ENCODE measurements at regions not wholly inside any gene's neighbourhood (a gene's known extent, or its start where the extent isn't known, plus 50 kb on each side); places are given as distances from the start of the nearest gene placed in this dataset.

DNA sequence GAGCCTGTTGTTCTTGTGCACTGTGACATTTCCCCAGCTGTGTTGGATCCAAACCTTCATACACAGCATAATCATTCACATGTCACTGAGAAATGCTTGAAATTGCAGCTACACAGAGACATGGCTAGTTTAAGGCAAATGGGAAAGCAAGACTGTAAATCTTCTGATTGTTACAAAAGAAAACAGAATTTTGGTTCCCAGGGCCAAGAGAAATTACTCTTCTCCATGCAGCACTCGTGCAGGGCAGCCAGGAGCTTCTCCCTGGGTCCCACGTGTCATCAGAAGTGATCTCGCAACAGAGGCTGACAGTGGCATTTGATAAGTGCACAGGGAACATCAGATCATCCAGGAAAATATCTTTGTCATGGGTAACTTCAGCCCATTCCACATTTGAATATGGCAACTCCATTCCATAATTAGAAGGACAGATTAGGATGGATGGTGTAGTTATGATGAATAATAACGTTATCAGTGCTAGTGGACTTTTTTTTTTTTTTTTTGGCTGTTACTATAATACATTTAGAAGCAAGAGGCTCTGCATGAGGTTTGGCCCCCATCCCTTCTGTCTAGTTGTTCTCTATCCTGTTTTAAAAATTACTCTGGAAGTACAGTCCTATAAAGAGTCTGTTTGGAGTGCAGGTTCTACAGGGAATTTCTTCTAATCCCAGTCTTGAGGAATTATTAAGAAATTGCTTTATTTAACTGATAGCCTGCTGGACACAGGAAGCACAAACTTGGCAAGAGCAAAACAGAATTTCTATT, 571.0 kb upstream of the NOX3 start:
- no peak for DNase-seq (ENCODE audit: low read depth in 4 of 4, low spot score in 1 of 4)

DNA sequence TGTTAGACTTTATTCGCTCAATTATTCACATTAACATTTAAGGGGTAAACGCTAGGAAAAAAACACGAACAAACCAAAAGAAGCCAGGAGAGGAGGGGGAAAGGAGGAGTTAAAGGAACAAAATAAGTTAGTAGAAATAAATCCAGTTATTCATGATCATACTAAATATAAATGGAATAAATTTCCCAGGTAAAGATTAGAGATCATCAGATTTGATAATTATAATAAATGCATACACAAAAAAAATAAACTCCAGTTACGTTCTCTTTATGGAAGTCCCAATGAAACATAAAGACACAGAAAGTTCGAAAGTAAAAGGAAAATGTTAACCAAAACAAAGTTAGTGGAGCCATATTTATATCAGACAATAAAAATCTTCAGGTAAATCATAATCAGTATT, 568.7 kb upstream of the NOX3 start:
- no peak for DNase-seq (ENCODE audit: low read depth in 4 of 4, low spot score in 1 of 4)

DNA sequence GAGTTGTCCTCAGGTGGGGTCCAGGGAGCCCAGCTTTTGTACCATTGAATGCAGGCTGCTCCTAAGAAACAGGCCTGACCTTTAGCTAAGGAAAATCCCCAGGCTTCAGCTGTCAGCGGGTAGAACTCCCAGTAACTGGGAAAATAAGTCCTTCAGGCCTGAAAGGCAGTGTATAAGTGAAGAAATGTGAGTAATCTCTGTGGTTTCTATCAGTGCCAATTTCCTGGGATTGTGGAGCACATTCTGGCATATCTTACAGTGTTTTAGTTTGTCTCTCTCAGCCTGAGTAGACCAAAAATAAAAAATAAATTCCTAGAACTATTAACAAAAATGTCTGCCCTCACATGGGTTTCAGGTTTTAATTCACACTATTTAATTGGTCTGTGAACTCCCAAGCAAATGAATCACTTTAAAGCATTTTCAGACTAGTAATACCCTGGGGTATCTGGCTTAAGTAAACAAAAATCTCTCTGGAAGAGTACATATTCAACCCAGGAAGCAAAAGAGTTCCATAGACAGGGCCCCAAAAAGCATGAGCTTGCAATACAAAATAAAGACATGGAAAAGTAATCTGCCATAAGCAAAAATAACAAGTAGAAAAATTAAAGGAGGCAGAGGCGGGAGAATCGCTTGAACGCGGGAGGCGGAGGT, 566.2 kb upstream of the NOX3 start:
- no peak for DNase-seq (ENCODE audit: low read depth in 4 of 4, low spot score in 1 of 4)

DNA sequence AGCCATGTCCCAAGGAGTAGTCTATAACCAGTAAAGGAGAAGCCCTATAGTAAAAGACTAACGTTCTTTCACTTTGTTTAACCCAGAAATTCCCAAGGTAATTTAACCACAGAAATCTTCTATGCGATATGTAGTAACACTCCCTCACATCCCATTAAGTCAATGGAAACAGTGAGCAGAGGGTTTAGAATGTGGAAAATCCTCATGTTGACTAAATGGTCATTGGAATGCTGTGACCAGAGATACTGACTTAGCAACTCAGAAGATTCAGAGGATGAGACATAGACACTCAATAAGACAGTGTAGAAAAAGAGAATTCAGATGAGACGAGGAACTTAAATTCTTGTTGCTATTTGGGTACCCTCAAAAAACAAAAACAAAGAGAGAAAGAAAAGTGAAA, 562.2 kb upstream of the NOX3 start:
- no peak for DNase-seq (ENCODE audit: low read depth in 4 of 4, low spot score in 1 of 4)

DNA sequence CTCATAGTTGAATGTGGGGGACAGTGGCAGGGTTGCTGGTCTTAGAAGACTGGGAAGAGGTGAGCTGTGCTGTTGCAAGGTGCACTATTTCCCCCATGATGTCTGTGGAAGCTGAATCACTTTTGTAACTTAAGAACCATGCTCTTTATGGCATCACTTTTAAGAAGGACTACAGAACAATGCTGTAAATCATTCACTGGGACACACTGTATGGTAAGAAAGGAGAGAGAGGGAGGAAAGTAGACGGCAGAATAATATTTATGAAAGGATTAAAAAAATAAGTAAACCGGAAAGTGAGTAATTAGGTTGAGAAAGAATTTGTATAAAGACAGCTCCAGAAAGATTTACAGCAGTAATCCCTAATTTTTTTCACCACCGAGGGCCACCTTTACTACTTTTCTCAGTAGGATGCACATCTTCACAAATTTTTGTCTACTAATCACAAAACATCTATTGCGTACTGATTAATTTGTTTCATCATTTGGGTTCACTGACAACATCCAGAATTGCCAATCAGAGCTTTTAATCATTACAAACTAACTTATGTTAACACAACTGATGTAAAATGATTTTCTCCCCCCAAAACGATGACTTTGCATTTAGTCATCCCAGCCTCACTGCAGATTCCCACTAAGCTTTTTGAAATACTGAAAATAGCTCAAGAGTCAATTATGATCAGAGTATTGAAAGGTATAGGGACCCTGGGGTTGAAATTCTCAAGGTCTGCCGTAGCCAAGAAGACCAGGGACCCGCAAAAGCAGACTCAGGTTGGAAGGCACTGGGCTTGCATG, 560.7 kb upstream of the NOX3 start:
- DNase-seq (ENCODE audit: low read depth in 4 of 4, low spot score in 1 of 4): no peak

DNA sequence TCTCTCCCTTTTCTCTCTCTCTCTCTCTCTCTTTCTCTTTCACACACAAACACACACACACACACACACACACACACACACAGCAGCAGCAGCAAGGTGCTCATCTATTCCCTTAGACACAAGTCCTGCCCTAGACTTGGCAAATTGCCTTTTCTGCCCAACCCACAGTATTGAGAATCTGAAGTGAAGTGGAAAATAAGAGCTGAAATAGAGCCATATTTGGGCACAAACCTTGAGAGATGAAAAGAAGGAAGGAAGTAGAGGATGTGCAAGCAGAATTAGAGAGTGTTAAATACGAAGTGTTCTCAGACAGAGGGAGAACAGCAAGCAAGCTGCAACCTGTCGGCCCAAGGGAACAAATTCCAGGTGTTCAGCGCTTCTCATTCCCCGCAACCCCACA, 557.5 kb upstream of the NOX3 start:
- DNase-seq (ENCODE audit: low read depth in 4 of 4, low spot score in 1 of 4): no peak

DNA sequence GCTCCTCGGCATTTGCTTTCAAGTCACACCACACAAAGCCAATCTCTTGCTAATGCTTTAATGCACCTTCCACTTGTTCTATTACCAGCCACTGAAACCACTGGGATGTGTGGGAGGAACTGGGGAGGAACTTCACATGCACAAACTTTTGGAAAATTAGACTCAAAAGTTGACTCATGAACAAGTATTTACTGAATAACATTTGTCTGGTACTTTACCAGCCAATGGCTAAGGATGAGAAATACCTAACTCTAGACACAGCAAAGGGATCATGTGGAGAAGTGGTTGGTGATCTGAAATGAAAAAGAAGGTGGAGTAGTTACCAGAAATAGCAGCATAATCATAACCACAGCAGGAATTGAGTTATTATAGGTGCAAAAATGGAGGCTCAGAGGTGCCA, 554.0 kb upstream of the NOX3 start:
- DNase-seq (ENCODE audit: low read depth in 4 of 4, low spot score in 1 of 4): no peak

DNA sequence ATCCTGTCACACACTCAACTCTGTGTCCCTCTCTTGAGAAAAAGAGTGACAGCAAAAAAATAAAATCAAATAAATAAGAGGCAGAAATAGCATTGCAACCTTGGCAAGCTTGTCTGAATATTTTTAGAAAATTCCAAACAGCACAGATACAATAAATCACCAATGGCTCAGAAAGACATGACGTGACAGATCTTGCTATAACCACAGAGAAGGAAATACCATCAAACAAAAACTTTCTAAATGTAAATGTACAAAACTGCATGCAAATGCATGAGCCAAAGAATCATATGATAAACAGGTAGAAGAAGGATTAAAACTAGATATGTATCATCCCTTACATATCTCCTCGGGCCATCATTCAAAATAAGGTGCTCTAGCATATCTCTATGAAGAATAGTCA, 549.2 kb upstream of the NOX3 start:
- no peak for DNase-seq (ENCODE audit: low read depth in 4 of 4, low spot score in 1 of 4)

DNA sequence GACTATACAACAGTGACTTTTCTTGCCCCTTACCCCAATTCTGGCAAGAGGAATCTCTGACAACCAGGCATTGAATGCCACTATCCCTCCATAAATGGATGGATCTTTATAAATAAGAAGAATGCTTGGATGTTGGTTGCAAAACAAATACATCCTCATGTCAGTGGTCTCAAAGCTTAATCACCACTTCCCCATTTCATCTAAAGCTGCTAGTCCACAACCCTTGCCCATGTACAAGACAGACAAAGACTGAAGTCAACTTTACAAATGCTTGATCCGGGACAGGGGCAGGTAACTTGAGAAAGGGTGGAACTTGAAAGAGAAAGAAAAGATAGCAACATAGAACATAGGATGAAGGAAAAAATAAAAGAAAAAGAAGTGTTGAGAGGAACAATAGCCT, 540.5 kb upstream of the NOX3 start:
- DNase-seq (ENCODE audit: low read depth in 4 of 4, low spot score in 1 of 4): no peak

DNA sequence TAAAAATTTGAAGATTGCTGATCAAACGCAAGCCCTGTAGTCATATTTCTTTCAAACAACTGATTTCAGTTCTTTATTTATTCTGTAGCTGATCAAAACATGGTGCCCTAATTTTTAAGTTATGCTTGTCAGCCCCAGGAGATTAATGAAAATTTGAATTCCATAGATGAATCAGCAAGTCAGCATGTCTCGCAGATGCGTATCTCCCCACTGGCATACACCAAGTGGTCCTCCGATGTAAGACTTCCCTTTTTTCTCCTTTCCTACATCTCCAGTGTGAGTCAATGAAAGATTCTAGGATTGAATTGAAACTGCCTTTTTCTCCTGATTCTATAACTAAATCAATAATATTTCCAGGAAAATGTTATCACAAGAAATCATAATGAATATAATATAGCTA, 539.6 kb upstream of the NOX3 start:
- DNase-seq (ENCODE audit: low read depth in 4 of 4, low spot score in 1 of 4): no peak

DNA sequence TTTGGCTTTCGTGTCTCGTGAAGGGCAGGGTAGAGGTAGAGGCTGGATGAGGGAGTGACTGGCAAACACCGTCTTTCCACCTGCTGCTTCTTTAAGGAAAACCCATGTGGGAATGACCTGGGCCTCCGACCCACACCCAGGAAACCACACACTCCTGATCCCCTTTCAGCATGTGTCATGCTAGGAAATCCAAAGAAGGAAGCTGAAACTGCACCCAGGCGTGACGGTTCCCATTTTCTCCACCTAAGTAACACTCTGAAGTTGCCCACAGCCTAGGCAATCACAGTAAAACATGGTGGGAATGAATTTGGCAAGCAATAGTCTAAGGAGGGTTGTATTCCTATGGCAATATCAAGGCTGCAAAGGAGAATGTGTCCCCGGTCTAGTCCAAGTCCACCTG, 538.4 kb upstream of the NOX3 start:
- no peak for DNase-seq (ENCODE audit: low read depth in 4 of 4, low spot score in 1 of 4)

DNA sequence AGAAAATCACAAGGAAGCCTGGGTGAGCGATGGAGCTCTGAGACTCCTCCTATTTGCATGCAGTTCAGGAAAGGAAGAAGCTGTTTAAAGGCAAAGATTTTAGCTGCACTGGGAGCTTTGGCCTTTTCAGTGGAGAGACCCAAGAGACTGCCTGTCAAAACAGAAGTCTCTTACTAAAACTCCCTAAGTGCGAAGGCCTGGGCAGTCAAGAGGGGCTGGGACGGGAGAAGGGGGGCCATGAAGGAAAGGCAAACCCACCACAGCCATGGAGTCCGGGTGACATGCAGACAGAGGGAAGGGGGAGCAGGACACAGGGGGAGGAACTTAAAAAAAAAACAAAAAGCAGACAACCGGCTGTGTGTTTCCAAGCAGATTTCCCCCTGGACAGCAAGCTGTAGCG, 537.6 kb upstream of the NOX3 start:
- DNase-seq (ENCODE audit: low read depth in 4 of 4, low spot score in 1 of 4): no peak

DNA sequence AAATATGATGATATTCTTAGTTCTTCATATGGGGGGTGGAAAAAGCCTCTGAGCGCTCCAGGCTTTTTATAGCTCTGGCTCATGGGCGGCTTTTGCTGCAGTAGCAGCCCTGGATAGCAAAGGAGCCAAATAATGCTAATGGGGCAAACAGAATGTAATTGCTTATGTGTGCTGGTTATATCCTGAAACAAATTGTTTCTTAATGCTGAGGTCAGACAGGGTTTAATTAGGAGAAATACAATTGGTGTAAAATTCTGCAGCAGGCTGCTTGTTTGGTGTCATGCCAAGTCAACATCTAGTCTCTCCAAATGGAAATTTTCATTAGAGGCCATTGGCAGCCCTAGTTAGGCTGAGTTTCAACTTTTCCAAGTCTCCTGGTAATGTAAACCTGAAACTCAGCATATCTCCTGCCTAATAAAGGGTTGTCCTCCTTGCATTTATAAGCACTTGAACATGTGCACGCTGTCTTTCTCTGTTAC, 530.1 kb upstream of the NOX3 start:
- no peak for DNase-seq (ENCODE audit: low read depth in 4 of 4, low spot score in 1 of 4)

DNA sequence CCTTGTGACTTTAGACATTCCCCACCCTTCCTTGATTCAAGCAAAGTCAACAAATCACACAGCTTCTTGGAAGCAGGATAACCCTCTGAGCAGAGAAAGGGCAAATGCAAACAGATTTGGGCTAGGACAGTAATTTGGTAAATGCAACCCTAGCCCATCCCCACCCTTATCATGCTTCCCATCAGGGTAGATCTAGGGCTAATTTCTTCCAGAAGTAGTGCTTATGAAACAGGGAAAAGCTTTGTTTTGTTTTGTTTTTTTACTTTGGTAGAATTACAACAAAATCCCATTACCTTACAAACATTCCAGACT, 525.1 kb upstream of the NOX3 start:
- no peak for DNase-seq (ENCODE audit: low read depth in 4 of 4, low spot score in 1 of 4)

DNA sequence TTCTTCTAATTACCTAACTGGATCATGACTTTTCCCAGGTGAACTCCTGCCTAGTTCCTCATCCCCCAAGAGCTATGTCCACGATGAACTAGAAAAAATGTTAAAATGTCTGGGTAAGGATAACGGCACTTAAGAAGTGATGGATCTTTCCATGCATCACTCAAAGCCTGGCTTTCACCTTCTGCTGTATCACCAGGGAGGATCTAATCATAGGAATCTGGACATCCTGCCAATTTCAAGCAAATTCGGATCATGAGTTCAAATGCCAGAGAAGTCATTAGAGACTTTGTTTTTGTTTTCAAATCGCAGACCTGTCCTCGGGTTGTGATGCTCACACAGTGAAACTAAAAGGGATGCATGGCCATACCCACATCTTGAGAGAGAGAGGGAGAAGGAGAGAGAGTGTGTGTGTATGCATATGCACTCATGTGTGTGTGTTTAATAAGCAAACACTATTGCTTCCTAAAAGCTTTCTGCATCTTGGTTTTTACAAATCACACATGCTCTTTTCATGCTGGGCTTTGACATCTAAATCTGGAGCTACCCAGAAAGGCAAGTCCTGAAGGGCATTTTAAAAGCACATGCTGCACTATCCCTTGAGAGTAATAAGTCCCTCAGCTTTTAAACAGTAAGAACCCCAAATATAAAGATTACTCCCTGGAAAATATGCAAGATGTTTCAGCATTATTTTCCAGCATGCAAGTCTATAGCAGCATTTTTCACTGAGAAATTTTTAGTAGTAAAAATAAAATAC, 524.6 kb upstream of the NOX3 start:
- DNase-seq (ENCODE audit: low read depth in 4 of 4, low spot score in 1 of 4): no peak

DNA sequence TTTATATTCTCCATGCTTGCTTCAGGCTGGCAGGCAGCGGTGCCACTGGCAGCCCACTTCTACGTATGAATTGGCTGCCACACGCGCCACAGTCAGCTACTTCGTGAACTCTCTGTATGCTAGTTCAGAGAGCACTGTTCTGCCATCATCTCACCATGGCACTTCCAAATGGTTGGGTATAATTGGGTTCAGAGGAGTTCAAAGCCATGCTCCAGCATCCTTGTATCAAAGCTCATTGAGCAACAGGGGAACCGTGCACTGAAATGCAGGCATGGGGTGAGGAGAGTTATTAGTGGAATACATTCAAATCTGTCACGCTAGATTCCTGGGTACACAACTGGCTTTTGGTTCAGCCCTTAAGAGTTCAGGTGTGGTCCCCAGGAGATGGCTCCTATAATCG, 519.9 kb upstream of the NOX3 start:
- DNase-seq (ENCODE audit: low read depth in 4 of 4, low spot score in 1 of 4): no peak

DNA sequence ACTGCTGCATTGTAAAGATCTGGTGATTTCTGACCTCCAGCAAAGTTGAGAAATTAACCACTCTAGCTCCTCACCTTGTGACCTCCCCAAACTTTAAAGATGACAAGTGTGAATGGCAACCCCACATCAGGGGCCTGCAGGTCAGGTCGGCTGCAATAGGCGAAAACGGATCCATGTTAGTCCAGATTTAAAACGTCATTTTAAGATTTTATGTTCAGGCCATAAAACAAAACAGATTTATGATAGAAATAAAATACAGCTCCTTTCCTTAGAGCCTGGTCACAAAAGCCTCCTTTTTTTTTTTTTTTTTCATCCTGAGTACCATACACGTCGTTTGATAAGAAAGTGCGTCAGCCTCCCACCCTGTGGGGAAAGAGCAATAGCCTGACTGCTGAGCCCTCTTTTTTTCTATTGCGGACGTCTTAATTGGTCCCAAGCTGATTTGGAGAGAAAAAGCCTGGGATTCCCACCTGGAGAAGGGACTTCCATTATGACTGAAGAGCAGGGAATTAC, 519.2 kb upstream of the NOX3 start:
- no peak for DNase-seq (ENCODE audit: low read depth in 4 of 4, low spot score in 1 of 4)

DNA sequence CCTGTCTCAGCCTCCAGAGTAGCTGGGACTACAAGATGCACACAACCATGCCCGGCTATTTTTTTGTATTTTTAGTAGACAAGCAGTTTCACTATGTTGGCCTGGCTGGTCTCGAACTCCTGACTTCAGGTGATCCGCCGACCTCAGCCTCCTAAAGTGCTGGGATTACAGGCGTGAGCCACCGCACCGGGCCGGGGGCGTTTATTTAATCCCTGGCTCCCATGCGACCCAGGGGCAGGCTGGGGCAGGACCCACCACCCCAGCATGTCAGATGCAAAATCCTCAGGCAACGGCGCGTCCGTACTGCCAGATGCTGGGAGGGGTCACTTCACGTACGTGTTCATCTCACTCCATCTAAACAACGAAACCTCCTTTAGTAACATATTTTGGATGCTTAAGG, 518.7 kb upstream of the NOX3 start:
- no peak for DNase-seq (ENCODE audit: low read depth in 4 of 4, low spot score in 1 of 4)

DNA sequence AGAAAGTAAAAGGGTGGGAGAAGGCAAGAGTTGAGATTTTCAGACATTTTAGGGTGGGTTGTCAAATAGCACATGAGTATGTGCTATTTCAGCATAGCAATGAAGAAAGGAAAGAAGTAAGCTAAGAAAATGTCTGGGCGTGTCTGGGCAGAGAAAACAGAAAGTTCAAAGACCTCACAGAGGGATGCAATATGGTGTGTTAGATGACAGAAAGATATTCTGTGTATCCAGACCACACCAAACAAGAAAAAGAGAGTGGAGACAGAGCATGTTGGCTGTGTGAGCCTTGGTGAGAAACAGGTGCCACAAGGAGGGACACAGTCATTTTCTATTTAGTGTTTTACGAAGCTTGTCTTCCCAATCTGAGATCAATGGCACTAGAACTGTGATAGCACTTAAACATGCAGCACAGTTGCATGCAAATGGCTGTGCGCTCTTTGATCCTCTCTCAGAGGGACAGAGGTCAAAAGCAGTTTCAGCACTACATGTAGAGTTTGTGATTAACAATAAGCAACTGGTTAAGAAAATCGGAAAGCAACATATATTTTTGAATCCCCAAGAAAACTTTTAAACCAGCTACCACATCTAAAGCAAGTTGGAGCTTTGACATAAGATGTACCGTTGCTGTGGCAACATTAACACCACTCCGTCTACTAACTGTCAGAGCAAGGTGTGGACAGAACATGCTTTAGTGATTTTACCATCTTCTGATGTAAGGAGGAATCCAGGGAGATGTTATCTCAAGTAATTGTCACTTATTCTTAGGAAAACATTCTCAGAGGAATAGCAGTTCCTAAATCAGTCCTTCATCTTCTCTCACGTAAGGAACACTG, 515.5 kb upstream of the NOX3 start:
- no peak for DNase-seq (ENCODE audit: low read depth in 4 of 4, low spot score in 1 of 4)

DNA sequence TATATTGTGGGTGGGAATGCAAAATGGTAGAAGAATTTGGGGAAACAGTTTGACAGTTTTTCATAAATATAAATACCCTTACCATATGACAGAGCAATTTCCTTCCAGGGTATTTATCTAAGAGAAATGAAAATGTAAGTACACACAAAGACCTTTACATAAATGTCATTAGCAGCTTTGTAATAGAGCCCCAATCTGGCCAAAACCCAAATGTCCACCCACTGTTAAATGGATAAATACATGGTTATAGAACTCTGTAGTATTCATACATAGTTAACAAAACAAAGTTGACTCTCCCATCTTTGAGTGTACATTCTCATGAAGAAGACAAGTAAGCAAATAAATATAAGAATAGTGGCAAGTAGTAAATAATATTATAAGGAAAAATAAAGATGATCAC, 514.8 kb upstream of the NOX3 start:
- no peak for DNase-seq (ENCODE audit: low read depth in 4 of 4, low spot score in 1 of 4)

DNA sequence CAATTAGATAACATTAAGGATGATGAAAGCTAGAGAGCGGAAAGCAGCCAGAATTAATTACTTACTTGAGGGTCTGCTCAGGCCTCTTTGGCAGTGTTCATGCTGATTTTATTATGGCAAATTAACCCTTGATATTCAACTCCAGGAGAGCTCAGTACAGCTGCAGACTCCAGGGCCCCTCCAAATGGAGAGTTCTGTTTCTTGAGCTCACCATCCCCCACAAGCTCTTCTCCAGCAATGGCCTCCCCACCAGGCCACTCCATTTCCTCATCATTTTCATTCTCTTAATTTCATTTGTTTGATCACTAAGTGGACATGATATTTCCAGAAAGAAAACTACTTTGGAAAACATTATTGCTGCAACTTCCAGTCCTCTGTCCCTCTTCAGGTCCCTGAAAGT, 513.3 kb upstream of the NOX3 start:
- DNase-seq (ENCODE audit: low read depth in 4 of 4, low spot score in 1 of 4): no peak
